EL (cell line): ENCODE measurements at regions not wholly inside any gene's neighbourhood (a gene's known extent, or its start where the extent isn't known, plus 50 kb on each side); places are given as distances from the start of the nearest gene placed in this dataset.
A peak's percentile ranks its signal among the peaks of the same experiment; 100 is the strongest.

Experiments used
- DNase-seq: peaks from one replicate; pipeline ENCODE4 v3.0.0-alpha.2; 2016

GRCh38 chr12:90393089-90393488, 561.9 kb downstream of the CCER1 start:
- no peak for DNase-seq

DNA sequence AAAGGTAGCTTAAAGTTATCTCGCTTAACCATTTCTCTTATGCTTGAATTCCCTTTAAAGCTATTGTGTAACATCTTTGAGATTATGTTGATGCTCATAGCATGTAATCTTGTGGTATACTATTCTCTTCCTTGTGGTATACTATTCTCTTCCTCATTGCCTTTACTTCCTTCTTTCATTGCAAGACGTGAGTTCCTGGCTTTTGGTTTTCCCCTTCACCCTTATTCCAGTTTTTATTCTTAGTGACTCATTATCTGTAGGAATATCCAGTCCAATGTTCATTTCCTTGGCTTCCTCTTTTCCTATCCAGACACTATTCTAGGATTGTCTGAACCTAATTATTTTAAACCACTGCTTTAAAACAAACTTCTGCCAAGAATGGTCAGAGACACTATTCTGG, 564.0 kb downstream of the CCER1 start:
- no peak for DNase-seq

GRCh38 chr12:90368081-90368480, 586.9 kb downstream of the CCER1 start:
- no peak for DNase-seq

DNA sequence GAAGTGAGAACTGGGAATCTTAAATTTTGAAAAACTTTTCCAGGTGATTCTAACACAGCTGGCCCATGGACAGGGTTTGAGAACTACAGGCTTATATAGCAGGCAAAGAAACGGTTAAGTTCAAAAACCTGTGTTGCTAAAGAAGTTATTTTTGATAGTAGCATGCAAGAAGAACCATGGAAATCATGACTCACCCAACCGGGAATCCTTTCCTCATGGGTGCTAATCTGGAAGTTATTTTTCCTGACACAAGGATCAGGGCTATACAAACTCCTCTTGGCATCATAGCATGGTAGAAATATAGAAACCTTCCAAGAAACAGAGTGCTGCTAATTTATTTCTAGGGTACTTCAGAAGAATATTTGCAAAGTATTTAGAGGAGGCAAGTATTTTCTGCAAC, 588.7 kb downstream of the CCER1 start:
- peak; percentile 14 for DNase-seq

DNA sequence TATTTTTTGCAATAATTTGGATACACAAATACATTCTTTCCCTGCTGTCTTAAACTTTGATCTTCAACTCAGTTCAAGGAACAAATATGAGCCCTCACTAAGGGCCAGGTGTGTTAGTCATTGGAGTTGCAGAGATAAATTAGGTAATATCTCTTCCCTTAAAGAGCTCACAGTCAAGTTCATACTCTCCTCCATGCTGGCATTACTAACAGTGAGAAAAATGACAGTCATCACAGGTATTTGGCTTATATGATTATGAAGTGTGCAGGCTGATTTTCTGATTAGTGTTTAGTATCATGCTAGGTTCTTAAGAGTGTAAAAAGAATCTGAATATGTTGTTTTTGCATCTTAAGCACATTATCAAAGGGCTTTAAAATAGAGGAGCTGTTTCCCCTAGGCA, 594.7 kb downstream of the CCER1 start:
- no peak for DNase-seq

- DNase-seq, result no peak
Observed at GRCh38 chr12:90355711-90356355, 599.1 kb downstream of the CCER1 start.

- no peak for DNase-seq
Observed at GRCh38 chr12:90343966-90344365, 611.0 kb downstream of the CCER1 start.

GRCh38 chr12:90342081-90342480, 612.9 kb downstream of the CCER1 start:
- DNase-seq, result no peak

DNA sequence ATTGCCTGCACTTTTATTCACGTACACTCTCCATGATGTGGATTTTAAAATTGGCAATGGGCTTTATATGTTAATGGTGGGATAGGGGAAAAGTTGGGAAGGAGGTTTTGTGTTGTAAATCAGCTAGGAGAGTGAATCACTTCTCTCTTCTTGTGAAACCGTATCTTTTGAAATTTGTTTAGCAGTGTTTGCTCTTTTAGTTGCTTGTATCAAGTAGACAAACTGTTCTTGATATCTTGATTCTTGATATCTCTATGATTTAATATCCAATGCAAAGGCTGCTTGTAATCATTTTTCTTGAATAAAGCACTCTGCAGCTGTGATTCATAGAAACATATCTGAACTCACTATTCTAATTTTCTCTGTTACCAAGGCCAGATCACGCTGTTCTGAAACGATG, 615.1 kb downstream of the CCER1 start:
- DNase-seq, result no peak

DNA sequence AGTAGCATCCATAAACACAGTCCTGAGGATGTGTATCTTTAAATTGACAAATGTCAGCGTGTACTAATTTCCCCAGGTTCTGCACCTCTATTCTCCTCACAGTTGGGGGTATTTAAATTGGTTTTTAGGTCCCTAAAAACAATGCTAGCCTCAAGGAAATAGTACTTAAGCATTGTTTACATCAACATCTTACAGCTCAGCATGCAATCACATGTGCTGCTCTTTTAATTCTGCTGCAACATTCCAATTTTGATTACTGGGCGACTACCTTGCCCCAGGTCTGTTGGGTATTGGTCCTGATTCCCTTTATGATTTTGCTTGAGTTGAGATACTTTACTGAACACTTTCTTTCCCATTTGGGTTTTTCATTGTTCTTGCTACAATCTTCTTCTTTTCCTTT, 616.6 kb downstream of the CCER1 start:
- no peak for DNase-seq

DNA sequence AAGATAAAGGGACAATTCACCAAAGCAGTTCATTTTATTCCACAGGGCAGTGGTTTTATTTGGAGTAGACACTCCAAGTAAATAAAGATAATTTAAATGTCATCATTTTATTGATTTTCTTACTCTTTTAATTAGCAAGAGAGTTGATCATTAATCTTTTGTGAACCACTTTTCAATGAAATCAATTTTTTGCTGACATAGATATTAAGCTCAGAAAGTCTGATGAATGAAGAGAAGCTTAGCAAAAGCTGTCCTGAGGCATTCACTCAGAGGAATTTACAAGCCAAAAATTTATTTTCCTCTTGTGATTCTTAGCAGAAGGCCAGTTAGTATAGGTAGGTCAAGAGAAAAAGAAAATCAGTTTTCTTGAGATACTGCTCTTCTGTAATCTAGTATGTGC, 618.0 kb downstream of the CCER1 start:
- no peak for DNase-seq

DNA sequence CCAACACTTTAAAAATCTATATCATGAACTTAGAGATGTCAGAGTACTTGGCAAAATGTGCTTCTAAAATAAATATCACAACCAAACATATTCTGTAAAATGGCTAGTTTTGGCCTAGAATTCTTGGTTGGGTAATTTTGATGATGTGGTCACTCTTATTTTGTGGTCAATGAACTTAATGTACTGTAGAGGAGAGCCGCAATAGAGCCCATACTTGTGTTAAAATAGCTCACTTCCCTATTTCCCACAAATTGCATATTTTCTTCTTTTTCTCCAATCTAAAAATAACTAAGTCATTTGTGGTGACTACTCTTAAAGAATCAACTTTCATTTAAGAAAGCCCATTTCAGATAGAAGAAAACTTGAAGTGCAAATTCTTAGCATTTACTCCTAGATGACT, 619.4 kb downstream of the CCER1 start:
- no peak for DNase-seq

GRCh38 chr12:90333939-90334338, 621.0 kb downstream of the CCER1 start:
- DNase-seq, result peak; percentile 4

DNA sequence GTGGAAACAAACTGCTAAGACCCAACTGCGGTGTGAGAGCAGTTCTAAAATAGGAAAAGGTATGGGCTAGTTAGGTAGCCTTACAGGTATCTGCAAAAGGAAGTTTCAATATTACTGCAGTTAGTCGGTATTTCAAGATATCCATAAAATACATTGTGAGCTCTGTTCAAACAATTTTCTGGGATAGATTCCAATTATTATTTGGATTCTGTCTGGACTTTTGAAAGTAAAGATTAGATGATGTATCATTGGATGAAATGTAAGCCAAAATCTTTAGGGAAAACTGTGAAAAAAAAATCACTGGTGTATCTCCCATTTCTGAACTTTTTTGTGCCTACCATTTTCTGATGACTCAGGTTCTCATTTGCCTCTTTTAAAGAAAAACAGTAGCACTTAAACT, 621.6 kb downstream of the CCER1 start:
- no peak for DNase-seq

DNA sequence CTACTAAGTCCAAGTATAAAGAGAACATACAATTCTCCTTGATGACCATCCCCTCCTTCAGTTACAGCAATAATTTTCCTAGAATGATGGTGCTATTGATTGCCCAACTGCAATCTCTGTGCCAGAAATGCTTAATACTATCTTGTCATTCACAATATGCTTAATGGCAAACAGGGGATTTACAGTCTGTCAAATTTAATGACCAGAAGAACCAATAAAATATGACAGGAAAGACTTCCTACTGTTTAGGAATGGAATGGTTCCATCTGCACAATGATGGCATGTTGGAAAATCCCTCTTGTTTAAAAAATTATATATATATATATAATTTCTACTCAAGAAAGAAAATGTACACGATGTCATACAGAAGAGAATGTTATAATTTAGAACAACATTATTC, 623.2 kb downstream of the CCER1 start:
- no peak for DNase-seq

DNA sequence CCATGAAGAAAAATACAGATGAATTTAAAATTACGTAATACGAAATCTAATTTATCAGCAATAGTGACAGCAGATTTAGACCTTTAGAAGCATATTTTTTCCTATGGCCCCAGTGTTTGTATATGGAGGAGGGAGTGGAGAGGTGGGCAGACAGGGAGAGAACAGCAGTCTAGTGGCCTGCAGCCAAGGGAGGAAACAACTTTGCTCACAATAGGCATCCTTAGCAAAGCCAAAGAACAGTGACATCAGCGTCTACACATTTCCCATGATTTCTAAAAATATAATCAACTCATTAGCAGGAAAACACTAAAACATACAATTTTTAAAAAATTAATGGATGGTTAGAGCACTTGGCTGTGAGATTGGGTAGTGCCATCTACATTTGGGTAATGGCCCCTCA, 622.6 kb upstream of the ATP2B1 start:
- DNase-seq, result no peak

GRCh38 chr12:90327793-90328743, 619.4 kb upstream of the ATP2B1 start:
- DNase-seq, result no peak

DNA sequence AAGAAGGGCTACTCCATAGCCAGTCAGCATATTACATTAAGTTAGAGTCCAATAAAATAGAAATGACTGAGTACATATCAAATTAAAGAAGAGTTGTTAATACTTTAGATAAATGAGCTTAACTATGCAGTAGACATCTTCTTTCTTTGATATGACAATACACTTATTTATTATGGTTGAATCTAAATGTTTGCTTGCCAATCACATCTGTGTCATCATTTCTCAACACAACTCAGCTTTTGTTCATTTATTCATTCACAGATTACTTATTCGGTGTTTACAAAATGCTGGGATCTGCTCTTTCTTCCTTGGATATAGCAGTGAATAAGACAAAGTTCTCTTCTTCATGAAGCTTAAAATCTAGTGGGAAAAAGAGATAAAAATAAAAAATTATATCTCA, 614.6 kb upstream of the ATP2B1 start:
- no peak for DNase-seq

DNA sequence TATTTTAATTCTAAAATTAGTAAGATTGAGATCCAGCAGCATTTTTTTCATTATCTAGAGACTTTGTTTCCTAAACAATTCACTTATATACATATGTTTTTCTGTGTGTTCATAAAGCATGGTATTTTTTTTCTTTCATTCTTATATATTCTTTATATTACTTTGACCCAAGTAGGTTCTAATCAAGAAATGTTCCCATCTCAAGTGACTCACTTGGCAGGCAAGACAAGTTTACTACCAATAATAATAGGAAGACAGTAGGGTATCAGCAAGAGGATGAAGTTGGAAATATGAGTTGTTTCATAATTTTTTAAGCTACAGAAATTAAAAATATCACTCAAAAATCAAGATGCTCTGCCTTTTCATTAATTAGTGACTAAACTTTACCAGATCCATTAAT, 613.4 kb upstream of the ATP2B1 start:
- DNase-seq, result no peak

GRCh38 chr12:90321369-90321768, 612.7 kb upstream of the ATP2B1 start:
- no peak for DNase-seq

DNA sequence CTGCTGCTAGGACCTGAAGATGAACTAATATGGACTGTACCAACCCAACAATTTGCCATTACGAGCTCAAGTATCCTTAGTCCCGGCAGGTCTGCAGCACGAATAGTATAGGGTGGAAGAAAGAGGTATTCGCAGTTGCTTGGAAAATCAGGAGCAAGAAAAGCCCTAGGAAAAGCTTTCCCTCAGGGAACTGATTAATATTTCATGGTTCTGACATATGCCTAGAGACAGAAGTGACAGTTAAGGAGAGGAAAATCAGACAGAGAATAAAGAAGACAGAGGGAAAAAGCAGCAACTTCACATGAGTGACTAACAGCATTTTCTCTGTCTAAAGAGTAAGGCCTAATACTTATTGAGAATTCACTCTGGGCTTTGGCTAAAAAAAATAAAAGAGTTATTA, 602.9 kb upstream of the ATP2B1 start:
- no peak for DNase-seq

DNA sequence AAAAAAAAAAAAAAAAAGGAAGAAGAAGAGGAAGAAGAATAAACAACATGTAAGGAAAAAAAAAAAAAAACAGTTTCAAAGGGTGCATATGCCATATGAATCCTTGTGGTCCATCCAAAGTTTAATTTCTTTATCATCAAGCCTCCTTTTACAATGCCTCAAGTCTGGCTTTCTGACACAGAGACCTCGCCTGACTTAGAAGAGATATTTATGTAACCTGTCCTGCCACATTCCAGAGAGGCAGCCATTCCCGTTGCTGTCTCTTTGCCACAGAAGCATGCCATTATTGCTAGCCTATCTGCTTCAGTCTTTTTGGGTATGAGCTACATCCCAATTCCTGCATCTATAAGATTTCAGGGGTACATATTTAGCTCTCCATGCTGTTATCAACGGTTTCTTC, 596.7 kb upstream of the ATP2B1 start:
- DNase-seq, result no peak

GRCh38 chr12:90304231-90304630, 595.6 kb upstream of the ATP2B1 start:
- DNase-seq, result no peak

DNA sequence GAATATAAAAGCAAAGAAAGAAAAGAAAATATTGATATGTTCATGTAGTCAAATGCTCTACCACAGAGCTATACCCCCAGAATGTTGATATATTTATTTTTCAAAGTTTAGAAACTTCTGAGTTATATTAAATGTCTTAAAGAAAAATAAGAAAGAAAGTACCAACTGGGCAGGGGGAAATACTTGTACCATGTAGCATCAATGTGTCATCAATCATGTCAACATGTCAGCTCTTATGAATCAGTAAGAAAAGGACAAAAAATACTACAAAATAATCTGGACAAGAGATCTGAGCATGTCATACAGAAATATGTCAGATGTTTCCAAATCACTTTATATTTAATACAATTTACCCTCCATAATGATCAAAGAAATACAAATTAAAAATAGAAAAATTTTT, 595.1 kb upstream of the ATP2B1 start:
- no peak for DNase-seq
